ENCODE measurements at regions not wholly inside any gene's neighbourhood (a gene's known extent, or its start where the extent isn't known, plus 50 kb on each side); places are given as distances from the start of the nearest gene placed in this dataset.

DNA sequence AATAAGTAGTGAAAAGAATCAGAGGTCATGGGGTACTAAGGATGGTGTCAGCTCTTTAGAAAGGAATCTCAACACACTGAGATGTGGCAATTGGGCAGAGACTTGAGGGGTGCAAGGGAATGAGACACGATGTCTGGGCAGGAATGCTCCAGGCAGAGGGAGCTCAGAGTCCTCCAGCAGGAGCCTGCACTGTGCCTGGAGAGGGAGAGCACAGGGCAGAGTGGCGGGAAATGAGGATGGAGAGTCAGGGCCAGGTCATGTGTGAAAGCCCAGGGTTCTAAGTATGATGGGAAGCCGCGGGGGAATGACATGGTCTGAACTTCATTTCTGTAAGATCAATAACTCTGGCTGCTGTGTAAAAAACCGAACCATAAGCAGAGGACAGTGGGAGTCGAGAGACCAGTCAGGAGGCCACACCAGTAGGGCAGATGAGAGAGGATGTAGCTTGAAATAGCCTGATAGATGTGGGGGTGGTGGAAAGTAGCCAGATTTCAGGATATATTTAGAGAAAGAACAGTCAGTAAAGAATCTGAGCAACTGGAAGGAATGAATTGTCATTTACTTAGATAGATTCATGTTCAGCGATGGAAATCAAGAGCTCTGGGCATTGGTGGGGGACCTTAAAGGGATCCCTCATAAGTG lies 133.4 kb upstream of the DTNBP1 start:
- DNase-seq, result no peak

DNA sequence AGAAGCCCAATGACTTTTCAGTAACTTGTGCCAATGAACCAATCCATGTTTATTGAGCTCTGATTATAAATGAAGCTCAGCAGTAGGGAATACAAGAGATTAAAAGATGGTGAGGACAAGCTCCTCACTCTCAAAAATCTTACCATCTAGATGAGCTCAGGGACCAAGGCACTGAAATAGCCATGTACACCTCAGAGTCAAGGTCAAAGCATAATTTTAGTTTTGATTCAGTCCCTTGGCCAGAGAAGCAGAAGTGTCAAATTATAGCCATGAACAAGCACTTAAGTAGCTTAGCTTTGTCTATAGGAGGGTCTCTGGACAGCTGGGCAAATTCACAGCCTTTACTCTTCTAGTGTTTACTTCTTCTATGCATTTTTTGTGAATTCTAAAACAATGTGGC lies 131.0 kb upstream of the DTNBP1 start:
- no peak for DNase-seq

DNA sequence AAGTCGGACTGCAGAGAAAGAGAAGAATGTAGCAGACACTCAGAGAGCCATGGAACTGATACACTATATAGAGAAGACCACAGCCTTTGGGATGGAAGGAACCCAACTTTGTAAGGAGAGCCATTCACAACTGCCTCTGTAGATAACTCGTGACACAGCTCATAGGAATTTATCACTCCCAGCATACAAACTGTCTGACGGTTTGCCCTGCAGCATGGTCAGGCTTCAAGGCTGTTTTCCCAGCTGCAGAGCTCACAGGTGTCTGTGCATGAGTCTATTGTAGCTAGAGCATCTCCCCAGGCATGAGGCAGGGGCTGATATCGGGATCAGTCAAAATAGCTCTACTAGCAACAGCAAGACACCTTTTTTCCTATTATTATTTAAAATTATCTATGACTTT lies 130.5 kb upstream of the DTNBP1 start:
- DNase-seq, result no peak

DNA sequence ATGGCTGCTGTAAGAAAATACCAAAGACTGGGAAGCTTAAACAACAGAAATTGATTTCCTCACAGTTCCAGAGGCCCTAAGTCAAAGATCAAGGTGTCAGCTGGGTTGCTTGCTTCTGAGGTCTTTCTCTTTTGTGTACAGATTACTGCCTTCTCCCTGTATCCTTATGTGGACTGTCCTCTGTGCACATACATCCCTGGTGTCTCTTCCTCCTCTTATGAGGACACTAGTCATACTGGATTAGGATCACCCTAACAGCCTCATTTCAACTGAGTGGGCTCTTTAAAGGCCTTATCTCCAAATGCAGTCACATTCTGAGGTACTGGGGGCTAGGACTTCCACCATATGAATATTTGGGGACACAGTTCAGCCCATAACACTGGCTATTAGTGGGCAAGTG lies 130.0 kb upstream of the DTNBP1 start:
- no peak for DNase-seq

DNA sequence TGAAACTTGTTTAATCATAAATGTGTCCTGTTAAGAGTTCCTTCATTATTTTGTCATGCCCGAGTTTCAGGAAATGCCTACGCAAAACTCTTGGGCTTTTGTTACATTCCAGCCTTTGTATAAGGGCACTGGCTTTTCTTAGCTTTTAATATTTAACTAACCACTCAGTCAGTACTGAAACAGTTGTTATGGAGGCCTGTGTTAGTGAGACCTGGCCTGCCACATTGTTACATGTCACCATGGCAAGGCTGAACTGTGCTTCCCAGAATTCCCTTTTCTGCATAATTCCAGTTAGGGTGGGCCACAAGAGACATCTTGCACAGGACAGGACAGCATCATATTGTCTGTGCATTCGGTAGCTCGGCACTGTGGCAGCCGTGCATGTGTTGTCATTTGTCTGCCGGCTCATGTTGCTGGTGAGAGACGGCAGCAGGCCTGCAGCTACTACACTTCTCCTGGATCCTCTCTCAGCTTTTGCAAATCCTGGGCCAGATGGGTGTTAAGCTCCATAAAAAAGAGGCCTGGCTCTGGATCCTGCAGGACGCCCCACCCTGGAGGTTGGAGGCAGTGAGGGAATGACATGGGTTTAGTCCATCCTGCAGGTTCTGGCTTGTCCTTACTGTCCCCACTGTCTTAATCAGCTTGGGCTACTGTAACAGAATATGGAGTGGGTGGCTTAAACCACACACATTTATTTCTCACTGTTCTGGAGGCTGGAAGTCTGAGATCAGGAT lies 128.8 kb upstream of the DTNBP1 start:
- no peak for DNase-seq

DNA sequence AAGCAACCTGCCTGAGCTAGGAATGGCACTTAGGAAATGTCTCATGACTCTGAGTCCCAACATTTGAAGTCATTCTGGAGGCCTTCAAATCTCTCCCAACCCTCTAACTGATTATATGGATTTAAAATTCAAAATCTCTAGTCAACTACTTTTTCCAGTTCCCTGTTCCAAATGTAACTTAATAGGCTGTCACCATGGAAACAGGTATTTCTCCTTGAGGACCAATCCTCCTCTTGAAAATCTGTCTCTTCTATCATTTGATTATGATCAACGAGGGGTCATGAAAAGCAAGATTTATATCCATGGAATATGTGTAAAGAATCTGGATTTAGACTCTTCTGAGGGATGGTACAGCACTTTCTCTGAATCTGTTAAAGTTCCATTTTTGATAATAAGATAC lies 127.3 kb upstream of the DTNBP1 start:
- DNase-seq, result no peak

DNA sequence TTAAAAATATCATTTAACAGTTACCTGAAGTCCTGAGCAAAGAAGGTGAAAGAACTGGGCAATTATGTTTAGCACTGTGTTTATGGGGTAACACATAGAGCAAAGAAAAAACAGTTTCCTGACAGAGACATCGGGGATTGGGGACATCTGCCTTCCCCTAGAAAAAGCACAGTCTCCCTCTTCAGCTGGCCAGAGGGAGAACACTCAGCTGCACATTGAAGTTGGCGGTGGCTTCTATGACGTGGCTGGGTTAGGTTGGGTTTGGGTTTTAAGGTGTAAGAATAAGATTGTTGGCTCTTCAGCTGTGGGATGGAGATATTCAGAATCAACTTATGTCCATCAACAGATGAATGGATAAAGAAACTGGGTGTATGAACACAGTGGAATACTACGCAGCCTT lies 124.0 kb upstream of the DTNBP1 start:
- DNase-seq, result no peak

DNA sequence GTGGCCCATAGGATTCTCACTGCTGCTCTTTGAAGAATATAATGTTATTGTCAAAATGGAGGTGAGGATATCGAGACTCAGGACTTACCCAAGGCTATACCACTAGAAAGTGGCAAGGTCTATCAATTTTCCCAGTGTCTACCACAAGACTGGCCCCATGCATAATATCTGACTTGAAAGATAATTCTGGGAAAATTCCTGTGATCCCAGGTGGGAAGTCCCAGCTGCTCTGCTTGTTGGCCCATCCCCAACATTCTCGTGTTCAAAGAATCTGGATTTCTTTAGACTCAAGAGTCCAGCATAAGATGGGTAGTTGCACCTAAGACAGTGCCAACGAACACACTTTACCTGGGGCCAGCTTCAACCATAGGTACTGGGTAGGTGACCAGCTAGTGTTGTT lies 120.7 kb upstream of the DTNBP1 start:
- no peak for DNase-seq

DNA sequence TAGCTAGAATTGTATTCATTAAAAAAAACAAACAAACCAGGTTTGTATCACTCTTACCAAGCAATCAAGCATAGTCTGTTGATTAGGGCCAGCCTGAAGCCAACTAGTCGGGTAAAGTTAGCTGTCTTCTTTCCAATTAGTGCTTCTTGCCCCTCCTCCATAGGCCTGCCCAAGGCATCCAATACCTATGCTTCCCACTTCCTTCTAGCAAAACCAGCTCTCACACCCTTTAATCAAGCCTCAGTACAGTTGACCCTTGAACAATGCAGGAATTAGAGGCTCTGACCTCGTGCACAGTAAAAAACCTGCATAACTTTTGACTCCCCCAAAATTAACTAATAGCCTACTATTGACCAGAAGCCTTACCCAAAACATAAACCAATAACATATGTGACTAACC lies 119.1 kb upstream of the DTNBP1 start:
- no peak for DNase-seq

DNA sequence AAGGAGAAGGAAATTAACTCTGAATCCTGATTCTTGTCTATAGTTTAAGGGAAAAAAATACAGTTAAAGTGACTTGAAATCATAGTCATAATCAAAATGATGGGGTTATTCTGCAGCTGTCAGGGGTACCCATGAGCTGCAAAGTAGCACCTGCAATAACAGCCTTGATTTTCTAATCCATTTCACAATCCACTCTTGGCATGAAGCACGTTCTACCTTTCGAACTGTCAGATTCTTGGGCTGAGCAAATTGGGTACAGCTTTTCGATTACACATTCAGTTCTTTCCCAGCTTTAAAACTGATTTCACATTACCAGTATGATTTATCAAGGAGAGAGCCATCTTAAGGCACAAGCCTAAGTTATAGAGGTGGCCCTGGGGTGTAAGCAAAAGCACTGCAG lies 118.5 kb upstream of the DTNBP1 start:
- DNase-seq, result no peak

DNA sequence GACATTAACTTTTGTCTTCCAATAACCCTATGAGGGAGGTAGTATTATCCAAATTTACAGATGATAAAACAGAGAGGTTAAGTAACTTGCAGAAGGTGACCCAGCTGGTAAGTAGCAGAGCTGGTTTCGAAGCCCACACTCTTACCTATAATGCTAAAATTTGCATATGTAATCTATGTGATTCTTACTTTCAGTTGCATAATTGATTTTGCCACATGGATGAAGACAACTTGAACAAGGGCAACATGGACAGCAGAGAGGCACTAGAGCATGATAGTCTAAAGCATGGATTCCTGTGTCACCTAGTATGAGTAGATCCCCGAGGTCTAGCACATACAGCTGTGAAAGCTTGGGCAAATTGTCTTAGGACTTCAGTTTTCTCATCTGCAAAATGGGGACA lies 117.6 kb upstream of the DTNBP1 start:
- no peak for DNase-seq

DNA sequence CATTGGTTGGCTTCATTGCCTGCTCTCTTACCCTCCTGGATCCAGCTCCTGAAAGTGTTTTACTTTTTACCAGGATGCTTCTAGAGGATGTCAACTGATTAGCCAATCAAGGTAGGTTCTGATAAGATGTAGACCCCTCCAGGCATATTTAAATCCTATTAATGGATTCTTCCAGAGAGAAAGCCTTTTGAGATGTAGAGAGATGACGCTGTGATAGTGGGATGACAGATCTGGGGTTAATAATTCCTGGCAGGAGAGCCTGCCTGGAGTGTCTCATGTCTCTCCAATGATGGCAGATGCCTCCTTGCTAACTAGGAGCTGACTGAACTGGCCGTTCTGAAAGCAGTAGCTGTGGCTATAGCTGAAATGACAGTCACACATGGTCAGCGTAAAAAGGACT lies 116.9 kb upstream of the DTNBP1 start:
- no peak for DNase-seq

DNA sequence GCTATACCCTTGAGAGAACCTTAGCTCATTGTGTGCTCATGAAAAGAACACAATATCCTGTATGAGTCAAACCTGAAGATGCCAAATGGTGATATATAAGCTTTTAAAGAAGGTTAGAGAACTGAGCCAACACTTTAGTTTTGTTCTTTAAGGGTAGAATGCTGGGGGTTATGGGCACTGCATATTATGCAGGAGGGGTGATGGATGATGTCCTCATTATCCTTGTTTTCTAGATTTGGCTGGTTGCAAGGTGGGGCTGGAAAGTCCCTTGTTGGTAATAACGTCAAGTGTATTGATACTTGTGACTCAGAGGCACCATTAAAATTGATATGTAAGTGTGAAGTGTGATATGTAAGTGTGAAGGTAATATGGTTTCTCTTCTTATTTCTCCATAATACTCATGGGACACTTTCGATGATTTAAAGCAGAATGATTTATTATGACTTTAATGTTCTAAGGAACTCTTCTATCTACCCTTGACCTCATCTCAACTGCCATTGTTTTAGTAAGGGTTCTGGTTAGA lies 113.7 kb upstream of the DTNBP1 start:
- no peak for DNase-seq

DNA sequence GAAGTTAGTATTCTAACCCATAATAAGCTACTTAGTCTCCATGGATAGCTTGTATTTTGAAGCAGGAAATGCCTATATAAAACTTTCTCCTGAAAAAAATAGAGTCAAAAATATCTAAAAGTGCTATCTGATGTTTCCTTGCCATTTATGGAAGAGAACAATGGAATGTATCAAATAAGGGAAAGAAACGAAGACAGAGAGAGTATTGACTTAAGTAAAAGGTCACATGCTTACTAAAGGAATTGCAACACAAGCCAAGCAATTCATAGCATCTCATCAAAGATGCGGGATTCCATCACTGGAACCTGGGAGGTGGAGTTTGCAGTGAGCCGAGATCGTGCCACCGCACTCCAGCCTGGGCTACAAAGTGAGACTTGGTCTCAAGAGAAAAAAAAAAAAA lies 112.9 kb upstream of the DTNBP1 start:
- no peak for DNase-seq

DNA sequence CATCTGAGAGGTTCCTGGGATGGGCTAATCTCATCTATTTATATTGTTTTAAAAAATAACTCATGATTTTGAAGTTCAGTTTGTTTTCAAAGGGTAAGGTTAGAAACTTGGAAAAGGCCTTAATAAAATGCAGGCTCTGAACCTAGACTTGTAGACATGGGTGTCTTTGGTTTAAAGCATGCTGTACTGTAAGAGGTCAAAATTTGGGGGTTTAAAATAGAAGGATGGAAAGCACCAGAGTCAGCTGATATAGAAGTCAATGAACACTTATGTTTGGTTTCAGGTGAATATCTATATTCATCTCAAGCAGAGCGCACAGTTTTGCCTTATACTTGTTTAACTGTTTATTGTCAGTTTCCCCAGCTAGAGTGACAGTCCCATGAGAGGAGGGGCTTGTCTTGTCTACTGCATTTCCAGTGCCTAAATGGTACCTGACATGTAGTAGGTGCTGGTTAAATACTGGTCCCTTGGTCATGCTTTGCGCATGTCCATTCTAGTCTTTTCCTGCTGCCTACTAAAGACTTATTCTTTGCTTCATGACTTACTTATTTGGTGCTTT lies 112.3 kb upstream of the DTNBP1 start:
- DNase-seq, result no peak

DNA sequence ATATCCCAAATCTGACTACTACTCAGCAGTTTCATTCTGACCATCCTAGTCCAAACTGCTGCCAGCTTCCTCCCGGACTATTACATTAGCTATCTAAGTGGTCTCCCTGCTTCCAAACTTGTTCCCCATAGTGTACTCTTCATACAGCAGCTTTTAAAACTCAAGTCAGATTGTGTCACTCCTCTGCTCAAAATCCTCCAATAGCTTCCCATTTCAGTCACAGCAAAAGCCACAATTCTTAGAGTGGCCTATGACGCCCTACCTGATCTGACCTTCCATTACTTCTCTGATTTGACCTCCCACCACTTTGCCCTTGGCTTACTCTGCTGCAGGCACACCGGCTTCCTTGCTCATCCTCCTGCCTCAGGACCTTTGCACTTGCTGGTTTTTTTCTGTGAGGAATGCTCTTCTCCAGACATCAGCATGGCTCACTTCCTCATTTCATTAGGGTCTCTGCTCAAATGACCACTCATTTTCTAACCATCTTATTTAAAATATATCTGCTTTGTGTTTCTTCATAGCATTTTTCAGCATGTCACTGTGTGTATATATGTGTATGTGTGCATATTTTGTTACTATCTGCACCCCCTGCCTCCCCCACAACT lies 111.1 kb upstream of the DTNBP1 start:
- no peak for DNase-seq

DNA sequence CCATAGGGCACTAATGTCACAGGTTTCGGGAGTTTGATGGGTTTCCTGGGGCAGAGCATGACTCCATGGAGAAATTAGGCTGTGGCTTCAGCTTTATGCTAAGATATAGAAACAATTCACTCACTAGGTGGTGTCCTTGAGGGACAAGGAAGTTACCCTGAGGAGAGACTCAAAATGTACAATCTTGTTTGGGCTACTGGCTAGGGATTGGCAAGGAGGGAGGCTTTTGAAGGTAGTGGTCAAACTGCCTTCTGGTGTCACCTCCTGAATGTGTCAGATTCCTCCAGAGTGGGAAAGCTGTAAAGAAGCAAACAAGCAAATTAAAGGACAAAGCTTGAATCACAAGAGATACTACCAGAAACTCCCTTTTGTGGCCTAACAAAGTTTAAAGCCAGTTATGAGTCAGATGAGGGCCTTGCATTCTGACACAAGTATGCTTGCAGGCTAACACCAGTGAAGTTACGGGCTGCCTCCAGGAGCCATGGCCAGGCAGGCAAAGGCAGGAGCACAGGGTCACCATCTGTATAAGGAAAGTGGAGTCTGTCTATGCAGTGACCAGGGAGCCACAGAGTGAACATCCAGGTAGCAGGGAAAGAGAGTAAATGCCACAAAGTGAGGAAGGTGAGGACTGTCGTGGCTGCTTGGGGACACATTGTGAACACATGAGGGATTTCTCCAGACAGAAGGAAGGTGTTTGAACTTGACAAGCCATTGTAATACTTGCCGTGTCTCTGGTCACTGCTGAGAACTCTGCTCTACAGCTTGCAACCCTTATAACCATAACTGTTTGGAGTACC lies 107.7 kb upstream of the DTNBP1 start:
- DNase-seq, result no peak

DNA sequence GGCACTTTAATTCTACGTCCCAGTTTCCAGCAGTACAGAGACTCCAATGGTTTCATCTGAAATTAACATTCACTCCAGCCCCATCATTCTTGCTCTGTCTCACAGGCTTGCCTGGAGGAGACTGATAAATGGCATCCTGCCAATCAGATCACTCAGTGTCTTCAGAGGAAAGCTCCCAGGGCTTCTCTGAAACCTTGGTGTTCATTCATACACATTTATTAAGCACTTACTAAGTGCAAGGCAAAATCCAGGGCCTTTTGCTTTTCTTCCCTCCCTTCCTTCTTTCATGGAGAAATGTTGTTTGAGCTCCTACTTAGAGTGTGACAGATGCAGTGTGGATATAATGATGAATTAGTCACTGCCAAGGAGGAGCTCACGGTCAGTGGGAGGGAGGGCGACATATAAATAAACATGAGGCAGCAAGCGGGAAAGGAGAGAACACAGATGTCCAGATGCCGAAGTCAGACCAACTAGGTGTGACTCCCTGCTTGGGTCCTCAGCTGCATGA lies 106.7 kb upstream of the DTNBP1 start:
- DNase-seq, result no peak

DNA sequence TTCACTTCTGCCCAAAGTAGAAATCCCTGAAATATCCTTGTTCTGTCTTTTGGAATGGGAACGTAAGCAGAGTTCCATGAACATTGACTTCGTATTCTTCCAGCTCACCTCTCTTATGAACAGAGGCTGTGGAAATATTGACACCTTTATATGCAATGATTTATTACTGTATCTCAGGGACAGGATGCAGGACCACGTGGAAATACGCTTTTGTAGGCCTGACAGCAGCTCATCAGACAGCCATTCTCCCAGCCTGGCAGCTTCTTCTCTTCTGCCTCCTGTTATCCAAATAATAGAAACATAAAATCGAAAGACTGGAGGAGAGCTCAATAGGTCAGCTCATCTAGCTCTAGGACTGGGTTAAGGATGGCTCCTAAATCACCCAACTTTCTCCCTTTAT lies 106.2 kb upstream of the DTNBP1 start:
- no peak for DNase-seq

DNA sequence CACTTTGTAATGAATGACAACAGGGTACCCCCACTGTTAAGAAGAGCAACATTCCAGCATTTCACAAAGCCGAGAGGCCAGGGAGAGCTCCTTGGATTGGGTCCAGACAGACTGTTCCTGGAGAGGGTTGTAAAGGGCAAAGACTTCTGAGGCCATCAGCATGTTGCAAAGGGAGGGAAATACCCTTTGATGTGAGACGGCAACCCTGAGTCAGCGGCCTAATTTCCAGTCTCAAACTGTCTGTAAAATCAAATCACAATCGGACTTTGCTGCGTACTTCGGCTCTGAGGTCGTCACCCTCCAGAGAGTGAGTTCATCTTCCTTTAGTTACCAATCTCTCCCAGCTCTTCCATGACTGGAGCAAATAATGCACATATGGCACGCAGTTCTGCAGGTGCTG lies 101.0 kb upstream of the DTNBP1 start:
- DNase-seq, result no peak

DNA sequence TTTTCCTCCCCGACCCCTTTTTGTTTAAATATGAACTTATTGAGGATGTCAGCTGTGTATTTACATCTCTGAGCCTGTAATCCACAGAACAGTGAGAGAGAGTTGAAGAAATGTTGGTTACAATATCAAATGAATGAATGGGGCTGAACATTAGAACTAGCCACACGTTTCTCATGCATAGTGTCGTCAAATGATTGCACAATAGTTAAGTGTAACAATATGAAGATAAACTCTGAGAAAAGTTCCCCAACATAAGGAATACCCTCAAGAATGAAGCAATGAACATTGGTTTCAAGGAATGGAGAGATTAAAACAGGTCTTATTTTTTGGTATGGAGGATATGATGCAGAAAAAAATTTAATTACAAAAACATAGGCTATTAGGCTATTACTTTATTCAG lies 100.5 kb upstream of the DTNBP1 start:
- no peak for DNase-seq

DNA sequence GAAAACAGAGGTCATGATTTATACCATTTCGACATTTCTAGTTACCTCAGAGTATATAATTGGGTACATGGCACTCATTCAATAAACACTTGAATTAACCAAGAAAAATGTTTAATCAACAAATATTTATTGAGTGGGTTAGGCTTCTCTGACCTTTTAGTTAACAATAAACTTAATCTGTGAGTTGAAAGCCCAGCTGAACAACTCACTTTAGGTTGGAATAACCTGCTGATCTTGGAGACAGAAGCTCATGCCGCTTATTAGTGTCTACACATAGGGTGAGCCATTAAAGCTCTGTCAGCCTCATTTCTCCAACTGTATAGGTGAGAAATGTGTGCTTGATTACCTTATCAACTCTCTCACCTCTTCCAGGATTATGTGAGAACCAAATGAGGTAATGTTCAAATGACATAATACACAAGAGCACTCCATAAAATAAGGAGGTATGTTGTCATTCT lies 98.2 kb upstream of the DTNBP1 start:
- DNase-seq, result peak in 1 of 2 experiments; percentile 37
